Renal pelvis (tissue), 1 donor: ENCODE measurements at regions not wholly inside any gene's neighbourhood (a gene's known extent, or its start where the extent isn't known, plus 50 kb on each side); places are given as distances from the start of the nearest gene placed in this dataset.
"Not testable (repeated sequence)": the region's sequence is repeated elsewhere in the genome, so short reads cannot be mapped to it uniquely, and the experiment has no call there.

Experiments used
- DNase-seq: peaks from one replicate; pipeline ENCODE4 v3.0.0-alpha.2; 2013

DNA sequence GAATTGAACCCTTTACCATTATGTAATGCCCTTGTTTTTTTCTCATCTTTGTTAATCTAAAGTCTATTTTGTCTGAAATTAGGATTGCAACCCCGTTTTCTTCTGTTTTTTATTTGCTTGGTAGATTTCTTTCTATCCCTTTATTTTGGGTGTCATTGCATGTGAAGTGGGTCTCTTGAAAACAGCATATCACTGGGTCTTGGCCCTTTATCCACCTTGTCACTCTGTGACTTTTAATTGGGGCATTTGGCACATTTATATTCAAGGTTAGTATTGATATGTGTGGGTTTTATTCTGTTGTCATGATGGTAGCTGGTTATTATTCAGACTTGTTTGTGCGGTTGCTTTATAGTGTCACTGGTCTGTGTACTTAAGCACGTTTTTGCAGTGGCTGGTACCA, 117.4 kb upstream of the MARCHF11 start:
- DNase-seq, result no peak

DNA sequence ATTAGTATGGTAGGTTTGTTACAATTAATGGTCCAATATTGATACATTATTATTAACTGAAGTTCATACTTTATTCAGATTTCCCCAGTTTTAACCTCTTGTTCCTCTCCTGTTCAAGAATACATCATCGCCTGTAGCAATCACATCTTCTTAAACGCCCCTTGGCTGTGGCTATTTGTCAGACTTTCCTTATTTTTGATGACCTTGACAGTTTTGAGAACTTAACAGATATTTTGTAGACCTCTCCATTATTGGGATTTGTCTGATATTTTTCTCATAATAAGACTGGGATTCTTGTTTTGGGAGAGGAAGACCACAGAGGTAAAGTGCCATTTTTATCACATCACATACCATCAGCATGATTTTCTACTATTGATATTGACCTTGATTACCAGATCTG, 112.3 kb upstream of the MARCHF11 start:
- DNase-seq, result no peak

DNA sequence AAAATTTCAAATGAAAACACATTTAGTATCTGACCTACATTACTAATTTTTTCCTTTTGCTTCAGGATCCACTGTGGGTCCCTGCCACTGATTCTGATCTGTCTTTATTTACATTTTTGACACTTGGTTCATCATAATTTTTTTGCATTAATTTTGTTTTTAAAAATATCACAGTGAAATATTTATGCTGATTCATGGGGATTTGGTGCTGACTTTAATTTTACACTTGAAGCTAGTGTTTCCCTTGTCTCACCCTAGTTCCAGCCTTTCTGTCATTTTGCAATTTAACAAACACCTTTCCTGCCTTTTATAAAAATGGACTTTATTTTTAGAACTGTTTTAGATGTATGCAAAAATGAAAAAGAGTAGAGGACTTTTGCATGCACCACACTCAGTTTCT, 111.9 kb upstream of the MARCHF11 start:
- no peak for DNase-seq

- DNase-seq, result no peak
Observed at GRCh38 chr5:16283791-16284190, 104.2 kb upstream of the MARCHF11 start.

- not testable (repeated sequence) for DNase-seq
Observed at GRCh38 chr5:16276859-16277258, 97.3 kb upstream of the MARCHF11 start.

GRCh38 chr5:16271851-16272250, 92.3 kb upstream of the MARCHF11 start:
- DNase-seq, result no peak

- no peak for DNase-seq
Observed at GRCh38 chr5:16265141-16265540, 85.5 kb upstream of the MARCHF11 start.

DNA sequence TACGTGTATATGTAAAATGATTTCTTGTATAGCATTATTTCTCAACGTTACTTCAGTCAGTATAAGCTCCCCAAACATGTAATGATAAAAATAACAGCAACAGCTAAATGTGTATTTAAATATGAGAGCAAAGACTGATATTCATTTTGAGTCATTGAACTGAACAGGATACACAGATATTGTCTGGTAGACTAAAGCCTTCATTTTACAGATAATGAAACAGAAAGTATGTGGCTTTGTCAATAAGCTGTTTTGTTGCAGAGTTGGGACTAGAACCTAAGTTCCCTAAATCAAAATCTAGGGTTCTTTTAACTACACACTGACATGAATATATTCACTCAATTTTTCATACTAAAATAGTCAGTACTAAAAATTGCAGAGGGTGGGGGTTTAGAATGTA, 80.4 kb upstream of the MARCHF11 start:
- DNase-seq, result no peak

DNA sequence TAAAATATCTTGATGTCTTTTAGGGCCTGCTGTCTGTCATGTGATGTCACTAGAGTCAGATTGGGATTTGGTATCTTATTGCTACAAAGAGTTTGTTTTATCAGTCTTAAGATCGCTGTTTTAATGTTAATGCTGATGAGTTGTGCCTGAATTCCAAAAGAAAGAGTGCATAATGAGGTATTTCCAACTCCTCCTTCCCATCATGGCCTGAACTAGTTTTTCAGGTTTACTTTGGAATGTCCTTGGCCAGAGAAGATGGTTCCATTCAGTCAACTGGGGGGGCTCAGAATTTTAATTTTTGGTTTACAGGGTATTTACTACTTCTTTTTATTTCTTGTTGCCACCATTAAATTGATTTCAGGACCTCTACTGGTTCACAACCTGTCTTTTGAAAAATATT, 74.3 kb upstream of the MARCHF11 start:
- DNase-seq, result no peak

- DNase-seq, result peak; percentile 27
Observed at GRCh38 chr5:16245956-16246355, 66.4 kb upstream of the MARCHF11 start.

DNA sequence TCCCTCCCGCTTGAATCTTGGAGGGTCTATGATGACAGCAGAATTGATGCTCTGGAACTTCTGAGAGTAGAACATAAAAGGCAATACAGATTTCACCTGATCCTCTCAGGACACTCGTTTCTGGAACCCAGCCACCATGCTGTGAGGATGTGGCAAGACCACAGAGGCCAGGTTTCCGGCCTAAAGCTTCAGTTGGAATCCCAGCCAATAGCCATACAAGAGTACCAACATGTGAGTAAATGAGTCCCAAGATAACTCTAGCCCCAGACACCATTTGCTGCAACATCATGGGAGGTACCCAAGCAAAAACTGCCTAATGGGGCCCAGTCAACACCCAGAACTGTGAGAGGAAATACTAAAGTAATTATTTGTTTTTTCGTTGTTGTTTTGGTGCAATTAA, 65.7 kb upstream of the MARCHF11 start:
- DNase-seq, result no peak

DNA sequence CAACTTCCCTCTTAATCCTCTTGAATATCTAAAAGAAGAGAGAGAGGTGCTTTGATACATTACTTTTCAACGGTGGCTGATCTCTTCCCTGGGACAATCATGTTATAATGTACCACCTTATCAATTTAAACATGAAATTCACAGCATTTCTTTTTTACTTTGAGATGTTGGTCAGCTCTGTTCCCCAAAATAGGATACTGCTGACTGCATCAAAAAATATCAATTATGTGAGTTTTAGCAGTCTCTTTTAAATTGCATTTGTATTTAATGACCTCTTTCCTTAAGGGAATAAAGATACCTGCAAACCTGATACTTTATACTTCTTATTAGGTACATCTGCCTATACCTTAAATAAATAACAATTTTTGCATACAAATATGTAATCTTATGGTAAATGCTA, 58.4 kb upstream of the MARCHF11 start:
- no peak for DNase-seq

DNA sequence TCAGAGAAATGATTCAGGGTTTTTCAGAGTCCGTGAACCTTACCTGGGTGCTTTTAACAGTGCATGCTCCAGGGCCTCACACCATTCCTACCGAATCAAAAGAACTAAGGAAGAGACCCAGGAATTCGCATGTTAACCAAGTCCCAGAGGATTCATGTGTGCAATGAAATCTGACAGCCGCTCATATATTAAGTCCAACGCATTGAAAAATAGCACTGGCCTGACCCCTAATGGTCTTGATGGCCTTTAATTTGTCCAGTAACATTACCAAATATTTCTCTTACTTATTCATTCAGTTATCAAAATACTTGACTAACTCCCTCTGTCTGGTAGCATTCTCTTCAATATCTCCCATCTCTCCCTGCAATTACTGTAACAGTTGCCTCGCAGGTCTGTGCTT, 55.0 kb upstream of the MARCHF11 start:
- no peak for DNase-seq

GRCh38 chr5:16233730-16234129, 54.1 kb upstream of the MARCHF11 start:
- no peak for DNase-seq

DNA sequence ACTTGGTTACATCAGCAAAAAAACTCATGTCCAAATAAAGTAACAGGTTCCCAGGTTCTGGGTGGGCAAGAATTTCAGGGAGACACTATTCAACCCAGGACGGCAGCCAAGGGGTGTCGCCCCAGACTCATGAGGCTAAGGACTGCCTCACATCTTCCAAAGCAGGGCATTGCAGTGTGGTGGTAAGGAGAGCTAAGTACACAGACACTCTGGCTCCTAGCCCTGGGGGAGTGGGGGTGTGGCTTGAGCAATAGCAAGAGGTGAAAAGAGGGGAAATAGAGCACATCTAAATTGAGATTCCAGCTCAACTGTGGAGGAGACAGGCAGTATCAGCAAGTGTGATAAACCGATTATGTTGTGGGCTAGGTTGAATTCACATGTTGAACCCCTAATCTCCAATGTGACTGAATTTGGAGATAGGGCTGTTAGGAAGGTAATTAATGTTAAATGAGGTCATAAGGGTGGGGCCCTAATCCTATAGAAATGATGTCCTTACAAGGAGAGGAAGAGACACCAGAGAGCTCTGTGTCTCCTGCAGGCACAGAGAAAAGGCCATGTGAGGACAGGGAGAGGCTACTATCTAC, 49.9 kb upstream of the MARCHF11 start:
- no peak for DNase-seq
